UCSD-AML1 (cell line): ENCODE measurements at regions not wholly inside any gene's neighbourhood (a gene's known extent, or its start where the extent isn't known, plus 50 kb on each side); places are given as distances from the start of the nearest gene placed in this dataset.
A peak's percentile ranks its signal among the peaks of the same experiment; 100 is the strongest.
"Not testable (repeated sequence)": the region's sequence is repeated elsewhere in the genome, so short reads cannot be mapped to it uniquely, and the experiment has no call there.

Experiments used
- DNase-seq: peaks from one replicate; lab custom pipeline; 2025; ENCODE audit not compliant: unreplicated experiment; lab: John Stamatoyannopoulos, UW

DNA sequence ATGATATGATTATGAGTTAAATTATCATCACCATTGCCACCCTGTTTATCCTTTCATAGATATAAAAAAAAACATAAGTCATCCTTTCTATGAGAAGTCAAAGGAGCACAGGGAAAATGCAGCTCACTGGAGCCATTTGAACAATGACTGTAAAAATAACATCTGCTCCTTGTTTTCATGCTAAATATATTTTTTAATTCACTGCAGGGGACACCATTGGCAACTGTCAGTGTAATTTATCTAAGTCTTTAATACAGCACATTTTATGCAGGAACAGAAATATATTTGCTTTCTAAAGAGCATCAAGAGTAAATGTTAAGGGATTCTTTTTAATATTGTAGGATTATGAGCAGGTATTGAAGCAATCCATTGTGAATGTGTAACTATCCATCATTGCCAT is 371.3 kb downstream of the ZBBX start:
- DNase-seq: no peak

- no peak for DNase-seq
Observed at GRCh38 chr3:167001374-167001773, 378.7 kb downstream of the ZBBX start.

DNA sequence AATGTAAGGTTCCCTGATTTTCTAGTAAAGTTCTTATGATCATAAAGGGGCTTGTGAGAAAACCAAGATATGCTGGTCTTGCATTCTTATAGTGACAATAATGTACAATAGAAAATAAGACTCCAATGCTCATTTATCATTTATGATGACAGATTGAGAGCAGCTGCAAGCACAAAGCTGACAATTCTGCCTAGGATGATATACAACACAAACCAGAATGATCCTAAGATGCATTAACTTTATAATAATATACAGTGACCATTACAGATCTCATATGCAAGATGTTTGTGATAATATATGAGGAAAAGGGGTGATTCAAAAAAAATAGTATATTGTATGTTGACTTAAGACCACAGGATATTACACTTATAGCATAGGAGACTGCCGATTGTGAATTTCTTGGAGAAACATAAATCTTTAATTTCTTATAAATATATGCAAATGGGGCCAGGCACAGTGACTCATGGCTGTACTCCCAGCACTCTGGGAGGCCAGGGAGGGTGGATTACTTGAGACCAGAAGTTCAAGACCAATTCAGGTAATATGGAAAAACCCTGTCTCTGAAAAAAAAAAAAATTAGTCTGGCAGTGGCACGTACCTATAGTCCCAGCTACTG is 387.0 kb downstream of the ZBBX start:
- DNase-seq: no peak

DNA sequence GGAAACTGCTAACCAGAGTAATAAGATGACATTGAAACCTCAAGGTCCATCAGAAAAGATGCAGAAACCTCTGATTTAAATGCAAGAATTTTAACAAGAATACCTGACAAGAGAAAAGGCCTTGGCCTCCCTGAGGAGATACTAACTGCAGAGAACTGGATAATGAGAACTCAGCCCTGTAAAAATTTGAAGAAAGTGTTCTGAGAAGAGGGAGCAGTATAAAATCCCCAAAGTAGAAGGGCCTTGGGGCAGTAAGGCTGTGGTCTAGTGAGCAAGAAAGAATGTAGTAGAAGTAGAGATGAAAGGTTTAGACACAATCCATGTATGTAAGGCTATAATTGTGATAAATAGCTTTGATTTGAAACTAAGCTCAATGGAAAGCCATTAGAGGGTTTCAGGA is 394.1 kb downstream of the ZBBX start:
- DNase-seq: no peak

- DNase-seq: not testable (repeated sequence)
Observed at GRCh38 chr3:166975796-166976195, 404.3 kb downstream of the ZBBX start.

- not testable (repeated sequence) for DNase-seq
Observed at GRCh38 chr3:166967714-166968113, 412.4 kb downstream of the ZBBX start.

DNA sequence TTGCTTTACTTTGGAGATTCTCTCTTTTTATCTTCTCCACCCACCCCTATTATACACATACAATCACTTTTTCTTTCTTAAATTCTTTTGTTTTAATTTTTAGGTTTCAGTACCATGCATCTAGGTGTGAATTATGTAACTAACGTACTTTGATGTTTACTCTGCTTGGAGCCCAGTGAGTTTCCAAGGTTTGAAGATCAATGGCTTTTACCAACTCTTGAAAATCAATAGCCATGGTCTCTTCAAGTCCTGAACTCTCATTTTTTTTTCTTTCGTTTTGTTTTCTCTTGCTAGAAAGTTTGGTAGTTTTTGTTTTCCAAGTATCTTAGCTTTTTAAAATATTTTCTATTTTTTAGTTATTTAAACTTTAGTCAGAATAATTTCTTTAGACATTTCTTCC is 417.2 kb downstream of the ZBBX start:
- no peak for DNase-seq

DNA sequence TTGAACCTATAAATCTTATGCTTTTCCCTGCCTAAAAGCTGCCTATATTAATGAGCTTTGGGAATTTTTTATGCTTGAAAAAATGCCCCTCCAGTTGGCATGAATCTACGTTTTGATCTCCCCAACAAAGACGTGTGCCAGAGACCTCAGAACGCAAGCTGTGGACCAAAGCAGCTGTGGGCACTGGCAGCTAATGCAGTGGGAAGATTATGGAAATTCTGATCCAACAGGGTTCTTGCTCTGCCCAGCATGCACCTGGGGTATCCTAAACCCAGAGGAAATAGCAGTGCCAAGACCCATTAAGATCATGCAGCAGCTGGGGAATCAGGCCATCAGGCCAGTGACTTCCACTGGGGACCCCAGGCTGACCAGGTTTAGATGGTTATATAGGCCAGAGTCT is 423.0 kb downstream of the ZBBX start:
- no peak for DNase-seq

DNA sequence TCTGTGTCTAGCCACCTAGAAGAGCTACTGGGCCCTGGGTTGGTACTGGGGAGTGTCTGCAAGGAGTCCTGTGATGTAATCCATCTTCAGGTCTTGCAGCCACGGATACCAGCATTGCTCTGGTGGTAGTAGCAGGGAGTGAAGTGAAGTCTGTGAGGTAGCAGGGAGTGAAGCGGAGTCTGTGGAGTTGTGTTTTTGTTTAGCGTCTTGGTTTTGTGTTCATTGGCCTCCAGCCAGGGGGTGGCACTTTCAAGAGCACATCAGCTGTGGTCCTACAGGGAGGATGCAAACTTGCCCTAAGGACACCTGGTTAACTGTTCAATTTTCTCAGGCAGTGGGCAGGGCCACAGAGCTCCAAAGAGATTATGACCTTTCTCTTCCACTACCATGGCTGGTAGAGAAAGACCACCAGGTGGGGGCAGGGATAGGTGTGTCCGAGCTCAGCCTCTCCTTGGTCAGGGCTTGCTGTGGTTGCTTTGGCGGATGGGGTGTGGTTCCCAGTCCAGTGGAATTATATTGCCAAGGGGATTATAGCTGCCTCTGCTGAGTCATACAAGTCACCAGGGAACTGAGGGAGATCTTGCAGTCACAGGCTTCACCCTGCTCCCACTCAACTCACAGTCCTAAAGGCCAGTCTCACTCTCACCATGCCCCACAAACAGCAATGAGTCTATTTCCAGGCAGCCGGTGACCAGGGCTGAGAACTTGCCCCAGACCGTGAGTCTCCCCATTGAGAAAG is 424.7 kb downstream of the ZBBX start:
- no peak for DNase-seq

DNA sequence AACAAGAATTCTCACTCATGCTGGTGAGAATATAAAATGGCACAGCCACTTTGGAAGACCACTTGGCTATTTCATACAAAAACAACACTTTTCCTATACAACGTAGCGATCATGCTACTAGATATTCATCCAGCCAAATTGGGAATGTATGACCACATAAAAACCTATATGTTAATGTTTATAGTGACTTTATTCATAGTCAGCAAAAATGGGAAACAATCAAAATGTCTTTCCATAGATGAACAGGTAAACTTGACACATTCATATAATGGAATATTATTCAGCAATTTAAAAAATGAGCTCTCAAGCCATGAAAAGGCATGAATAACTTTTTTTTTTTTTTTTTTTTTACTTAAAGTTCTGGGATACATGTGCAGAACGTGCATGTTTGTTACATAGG is 445.2 kb downstream of the ZBBX start:
- DNase-seq: no peak

- no peak for DNase-seq
Observed at GRCh38 chr3:166917437-166917836, 462.7 kb downstream of the ZBBX start.

DNA sequence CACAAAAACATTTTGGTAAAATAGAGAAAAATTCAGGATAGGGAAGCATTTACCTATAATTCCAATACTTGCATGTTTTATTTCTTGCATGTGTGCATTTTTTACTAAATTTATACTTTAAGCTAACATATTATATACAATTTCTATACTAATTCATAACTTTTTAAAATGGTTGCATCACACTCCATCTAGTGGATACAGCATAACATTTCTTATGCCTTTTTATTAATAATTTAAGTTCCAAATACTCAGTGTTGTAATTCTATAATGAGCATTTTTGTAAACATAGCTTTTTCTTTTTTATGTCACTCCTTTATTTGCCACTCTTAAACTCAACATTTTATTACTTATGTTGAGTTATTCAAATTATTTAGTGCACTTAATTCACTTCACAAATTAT is 477.7 kb downstream of the ZBBX start:
- DNase-seq: no peak

GRCh38 chr3:166900866-166901577 is 479.1 kb downstream of the ZBBX start:
- DNase-seq: no peak

DNA sequence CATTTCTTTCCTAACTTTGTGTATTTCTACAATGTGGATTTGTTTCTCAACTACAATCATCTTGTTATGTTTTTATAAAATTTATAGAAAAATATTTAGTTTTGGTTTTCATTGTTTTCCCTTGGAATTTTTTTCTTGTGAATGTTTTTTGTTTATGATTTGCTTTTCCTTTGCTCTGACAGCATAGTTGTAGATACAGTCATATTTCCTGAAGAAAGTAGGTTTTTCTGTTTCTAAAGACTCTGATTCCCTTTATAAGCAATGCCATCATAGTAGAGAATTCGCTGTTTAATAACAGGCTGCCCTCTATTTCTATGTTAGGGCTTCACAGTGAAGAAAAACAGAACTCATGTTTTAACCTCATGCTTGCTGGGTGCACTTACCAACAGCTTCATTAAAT is 482.3 kb downstream of the ZBBX start:
- DNase-seq: no peak

GRCh38 chr3:166889241-166889640 is 490.9 kb downstream of the ZBBX start:
- no peak for DNase-seq

DNA sequence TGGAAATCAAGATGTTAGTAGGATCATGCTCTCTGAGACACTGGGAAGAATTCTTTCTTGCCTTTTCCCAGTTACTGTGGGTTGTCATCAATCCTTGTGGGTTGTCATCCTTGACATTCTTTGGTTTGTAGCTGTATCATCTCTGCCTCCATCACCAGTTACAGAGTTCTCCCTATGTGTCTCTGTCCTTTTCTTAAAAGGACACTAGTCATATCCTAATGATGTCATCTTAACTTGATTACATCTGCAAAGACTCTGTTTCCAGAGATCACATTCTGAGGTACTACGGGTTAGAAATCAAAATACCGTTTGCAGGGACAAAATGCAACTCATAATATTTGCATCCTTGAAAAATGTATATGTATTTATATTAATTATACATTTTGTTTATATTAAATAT is 500.4 kb downstream of the ZBBX start:
- no peak for DNase-seq

GRCh38 chr3:166877971-166878370 is 502.1 kb downstream of the ZBBX start:
- DNase-seq: no peak

- peak; percentile 4 for DNase-seq
Observed at GRCh38 chr3:166864473-166865467, 515.3 kb downstream of the ZBBX start.

DNA sequence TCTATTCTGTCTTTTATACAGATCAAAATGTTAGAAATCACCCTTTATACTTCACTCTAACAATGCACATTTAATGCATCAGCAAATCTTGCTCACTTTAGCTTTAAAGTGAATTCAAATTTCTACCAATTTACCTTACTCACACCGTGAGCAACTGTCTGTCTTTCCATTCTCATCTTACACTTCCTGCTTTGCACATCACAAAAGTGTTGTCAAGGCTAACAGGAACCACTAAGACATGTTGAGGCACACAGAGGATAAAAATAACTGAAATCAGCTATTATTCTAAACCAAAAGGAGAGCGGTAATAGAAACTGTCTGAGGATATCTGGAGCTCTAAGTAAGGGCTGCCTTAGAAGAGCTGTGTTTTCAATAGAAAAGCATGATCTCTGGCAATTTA is 519.9 kb downstream of the ZBBX start:
- DNase-seq: no peak

- DNase-seq: no peak
Observed at GRCh38 chr3:166844329-166844728, 535.8 kb downstream of the ZBBX start.

- not testable (repeated sequence) for DNase-seq
Observed at GRCh38 chr3:166842784-166843183, 537.3 kb downstream of the ZBBX start.
